Mesendoderm (in vitro differentiated cells): ENCODE measurements at regions not wholly inside any gene's neighbourhood (a gene's known extent, or its start where the extent isn't known, plus 50 kb on each side); places are given as distances from the start of the nearest gene placed in this dataset.
A peak's percentile ranks its signal among the peaks of the same experiment; 100 is the strongest.

Source experiments
- DNase-seq: peaks from one replicate; pipeline ENCODE4 v3.0.0; 2013
- H2AK5ac ChIP-seq: 2 replicates; pipeline ENCODE4 v1.6.1; 2013; ENCODE audit warnings: low read length, inconsistent platforms
- H2BK120ac ChIP-seq: 2 replicates; pipeline ENCODE4 v1.6.1; 2013; ENCODE audit warnings: low read depth, mild to moderate bottlenecking, low read length, moderate library complexity, mixed read lengths
- H2BK15ac ChIP-seq: replicated peaks from 2 replicates; pipeline ENCODE4 v1.6.1; 2013; ENCODE audit warnings: low read depth, mild to moderate bottlenecking, moderate library complexity
- H2BK5ac ChIP-seq: 2 replicates; pipeline ENCODE4 v1.6.1; 2013; ENCODE audit warnings: low read length, inconsistent platforms
- H3K18ac ChIP-seq: 2 replicates; pipeline ENCODE4 v1.6.1; 2013; ENCODE audit warnings: mild to moderate bottlenecking, low read length, mixed read lengths
- H3K23ac ChIP-seq: one replicate; pipeline ENCODE4 v1.6.1; 2013; ENCODE audit warnings: low read length
- H3K27ac ChIP-seq: 2 replicates; pipeline ENCODE4 v1.5.1; 2013; ENCODE audit warnings: low read depth, mild to moderate bottlenecking, inconsistent platforms, low read length, moderate library complexity
- H3K27me3 ChIP-seq: 2 replicates; pipeline ENCODE4 v1.6.1; 2013; ENCODE audit warnings: low read length, control low read depth, mild to moderate bottlenecking, inconsistent platforms; ENCODE audit not compliant: insufficient read depth, poor library complexity
- H3K36me3 ChIP-seq: 2 replicates; pipeline ENCODE4 v1.6.1; 2013; ENCODE audit warnings: low read length, inconsistent platforms; ENCODE audit not compliant: control insufficient read depth, insufficient read depth
- H3K4ac ChIP-seq: one replicate; pipeline ENCODE4 v1.6.1; 2013; ENCODE audit warnings: low read depth, mild to moderate bottlenecking, low read length, moderate library complexity
- H3K4me1 ChIP-seq: 2 replicates; pipeline ENCODE4 v1.6.1; 2013; ENCODE audit warnings: low read depth, low read length, inconsistent platforms; ENCODE audit not compliant: control insufficient read depth
- H3K4me2 ChIP-seq: 2 replicates; pipeline ENCODE4 v1.6.1; 2013; ENCODE audit warnings: low read length
- H3K4me3 ChIP-seq: 2 replicates; pipeline ENCODE4 v1.5.1; 2013; ENCODE audit warnings: mild to moderate bottlenecking, low read length
- H3K56ac ChIP-seq: one replicate; pipeline ENCODE4 v1.6.1; 2013; ENCODE audit warnings: low read length
- H3K79me1 ChIP-seq: 2 replicates; pipeline ENCODE4 v1.6.1; 2013; ENCODE audit warnings: low read length, inconsistent platforms
- H3K79me2 ChIP-seq: 2 replicates; pipeline ENCODE4 v1.6.1; 2013; ENCODE audit warnings: mild to moderate bottlenecking, low read length; ENCODE audit not compliant: control insufficient read depth, insufficient read depth
- H3K9ac ChIP-seq: 2 replicates; pipeline ENCODE4 v1.6.1; 2013; ENCODE audit warnings: low read length, inconsistent platforms
- H4K5ac ChIP-seq: one replicate; pipeline ENCODE4 v1.6.1; 2013; ENCODE audit warnings: low read length
- H4K8ac ChIP-seq: one replicate; pipeline ENCODE4 v1.6.1; 2013; ENCODE audit warnings: low read depth, mild to moderate bottlenecking, control low read depth, low read length, moderate library complexity
- WGBS: extraction: QIAGEN DNeasy Blood & Tissue Kit; methylation state at CpG from one replicate; pipeline ENCODE4 v1.1.7; 2013; ENCODE audit warnings: low lambda C conversion rate, missing lambda C conversion rate; ENCODE audit not compliant: insufficient coverage; ENCODE audit errors: extremely low coverage; 5-methylcytosine and 5-hydroxymethylcytosine counted together

- no peaks in the 10 kb centered on the region for H3K27me3 ChIP-seq
- no peak overlapping the region for H2BK120ac ChIP-seq
- no peak overlapping the region for H3K56ac ChIP-seq
- H2BK15ac ChIP-seq: no peak overlapping the region
- H3K23ac ChIP-seq: no peak overlapping the region
- H2BK5ac ChIP-seq: no peak overlapping the region
- H3K4me2 ChIP-seq: no peak overlapping the region
- no peak overlapping the region for H3K27ac ChIP-seq
- no peaks in the 10 kb centered on the region for H3K79me1 ChIP-seq
- no peak for DNase-seq
- WGBS: no CpG with 5 or more reads among the region's 2 CpGs
- H3K9ac ChIP-seq: no peak overlapping the region
- no peak overlapping the region for H4K5ac ChIP-seq
- no peaks in the 10 kb centered on the region for H3K36me3 ChIP-seq
- no peaks in the 10 kb centered on the region for H3K4me1 ChIP-seq
- H3K4ac ChIP-seq: no peak overlapping the region
- H4K8ac ChIP-seq: no peak overlapping the region
- H3K4me3 ChIP-seq: no peak overlapping the region
- no peaks in the 10 kb centered on the region for H3K79me2 ChIP-seq
- no peak overlapping the region for H3K18ac ChIP-seq
- no peak overlapping the region for H2AK5ac ChIP-seq
These were observed 1072.3 kb downstream of the MAT2B start for GRCh38 chr5:164577742-164578141.

- no peak overlapping the region for H2BK5ac ChIP-seq
- no peak overlapping the region for H4K8ac ChIP-seq
- H3K18ac ChIP-seq: no peak overlapping the region
- no peak overlapping the region for H4K5ac ChIP-seq
- H3K79me2 ChIP-seq: no peaks in the 10 kb centered on the region
- H3K4me3 ChIP-seq: no peak overlapping the region
- H3K36me3 ChIP-seq: no peaks in the 10 kb centered on the region
- no peak overlapping the region for H3K9ac ChIP-seq
- no peak overlapping the region for H3K27ac ChIP-seq
- H2BK120ac ChIP-seq: no peak overlapping the region
- no peak overlapping the region for H3K23ac ChIP-seq
- H3K27me3 ChIP-seq: no peaks in the 10 kb centered on the region
- H3K4ac ChIP-seq: no peak overlapping the region
- H2AK5ac ChIP-seq: no peak overlapping the region
- H3K79me1 ChIP-seq: no peaks in the 10 kb centered on the region
- no peak overlapping the region for H3K56ac ChIP-seq
- no peak overlapping the region for H3K4me2 ChIP-seq
- no peaks in the 10 kb centered on the region for H3K4me1 ChIP-seq
- no peak overlapping the region for H2BK15ac ChIP-seq
- WGBS: no CpG with 5 or more reads among the region's 5 CpGs
- DNase-seq: no peak
These were observed 1073.0 kb downstream of the MAT2B start for GRCh38 chr5:164578401-164578800.

GRCh38 chr5:164578911-164579310 lies 1073.5 kb downstream of the MAT2B start:
- H2BK120ac ChIP-seq: no peak overlapping the region
- H3K9ac ChIP-seq: no peak overlapping the region
- no peak overlapping the region for H3K4ac ChIP-seq
- no peak overlapping the region for H2AK5ac ChIP-seq
- H3K27ac ChIP-seq: no peak overlapping the region
- DNase-seq: peak; percentile 4
- no peak overlapping the region for H3K56ac ChIP-seq
- H3K36me3 ChIP-seq: no peaks in the 10 kb centered on the region
- no CpG with 5 or more reads among the region's 2 CpGs for WGBS
- H4K5ac ChIP-seq: no peak overlapping the region
- no peak overlapping the region for H4K8ac ChIP-seq
- no peak overlapping the region for H3K4me2 ChIP-seq
- no peak overlapping the region for H2BK15ac ChIP-seq
- H3K4me3 ChIP-seq: no peak overlapping the region
- no peak overlapping the region for H3K23ac ChIP-seq
- no peak overlapping the region for H3K18ac ChIP-seq
- H3K79me1 ChIP-seq: no peaks in the 10 kb centered on the region
- no peaks in the 10 kb centered on the region for H3K4me1 ChIP-seq
- no peaks in the 10 kb centered on the region for H3K79me2 ChIP-seq
- H3K27me3 ChIP-seq: no peaks in the 10 kb centered on the region
- no peak overlapping the region for H2BK5ac ChIP-seq

GRCh38 chr5:164580155-164580554 lies 1074.7 kb downstream of the MAT2B start:
- WGBS: no CpG with 5 or more reads among the region's 2 CpGs
- H2BK15ac ChIP-seq: no peak overlapping the region
- H2BK5ac ChIP-seq: no peak overlapping the region
- no peak overlapping the region for H3K18ac ChIP-seq
- H3K4ac ChIP-seq: no peak overlapping the region
- H3K23ac ChIP-seq: no peak overlapping the region
- no peaks in the 10 kb centered on the region for H3K36me3 ChIP-seq
- H3K9ac ChIP-seq: no peak overlapping the region
- no peaks in the 10 kb centered on the region for H3K79me2 ChIP-seq
- H3K79me1 ChIP-seq: no peaks in the 10 kb centered on the region
- H2AK5ac ChIP-seq: no peak overlapping the region
- H3K56ac ChIP-seq: no peak overlapping the region
- H3K4me3 ChIP-seq: no peak overlapping the region
- H3K4me1 ChIP-seq: no peaks in the 10 kb centered on the region
- no peaks in the 10 kb centered on the region for H3K27me3 ChIP-seq
- H4K8ac ChIP-seq: no peak overlapping the region
- no peak for DNase-seq
- no peak overlapping the region for H4K5ac ChIP-seq
- no peak overlapping the region for H2BK120ac ChIP-seq
- no peak overlapping the region for H3K27ac ChIP-seq
- H3K4me2 ChIP-seq: no peak overlapping the region

GRCh38 chr5:164581889-164582288 lies 1076.5 kb downstream of the MAT2B start:
- H2BK120ac ChIP-seq: no peak overlapping the region
- no peak overlapping the region for H3K56ac ChIP-seq
- no peaks in the 10 kb centered on the region for H3K4me1 ChIP-seq
- no peak overlapping the region for H2BK5ac ChIP-seq
- H4K8ac ChIP-seq: no peak overlapping the region
- H3K27ac ChIP-seq: no peak overlapping the region
- no peak overlapping the region for H3K9ac ChIP-seq
- no peak overlapping the region for H3K23ac ChIP-seq
- no peak overlapping the region for H2BK15ac ChIP-seq
- no peaks in the 10 kb centered on the region for H3K79me1 ChIP-seq
- no CpG with 5 or more reads among the region's 2 CpGs for WGBS
- no peak for DNase-seq
- H3K27me3 ChIP-seq: no peaks in the 10 kb centered on the region
- no peak overlapping the region for H3K4ac ChIP-seq
- no peak overlapping the region for H3K4me2 ChIP-seq
- H4K5ac ChIP-seq: no peak overlapping the region
- no peak overlapping the region for H3K4me3 ChIP-seq
- no peaks in the 10 kb centered on the region for H3K79me2 ChIP-seq
- H3K18ac ChIP-seq: no peak overlapping the region
- no peaks in the 10 kb centered on the region for H3K36me3 ChIP-seq
- H2AK5ac ChIP-seq: no peak overlapping the region

GRCh38 chr5:164593982-164594381 lies 1088.6 kb downstream of the MAT2B start:
- H3K4ac ChIP-seq: no peak overlapping the region
- no peaks in the 10 kb centered on the region for H3K4me1 ChIP-seq
- H3K4me2 ChIP-seq: no peak overlapping the region
- H3K9ac ChIP-seq: no peak overlapping the region
- no peak overlapping the region for H4K5ac ChIP-seq
- no peak overlapping the region for H3K23ac ChIP-seq
- H2AK5ac ChIP-seq: no peak overlapping the region
- H3K36me3 ChIP-seq: no peaks in the 10 kb centered on the region
- no peak overlapping the region for H2BK15ac ChIP-seq
- H3K27me3 ChIP-seq: no peaks in the 10 kb centered on the region
- H3K79me2 ChIP-seq: no peaks in the 10 kb centered on the region
- H2BK5ac ChIP-seq: no peak overlapping the region
- no peak overlapping the region for H3K56ac ChIP-seq
- H3K4me3 ChIP-seq: no peak overlapping the region
- no peak overlapping the region for H3K18ac ChIP-seq
- no peak overlapping the region for H2BK120ac ChIP-seq
- H4K8ac ChIP-seq: no peak overlapping the region
- no peak overlapping the region for H3K27ac ChIP-seq
- no peak for DNase-seq
- no peaks in the 10 kb centered on the region for H3K79me1 ChIP-seq
